SK-MEL-5 (cell line): ENCODE measurements at regions not wholly inside any gene's neighbourhood (a gene's known extent, or its start where the extent isn't known, plus 50 kb on each side); places are given as distances from the start of the nearest gene placed in this dataset.

ENCODE experiments used
- DNase-seq: peaks from one replicate; pipeline ENCODE4 v3.0.0-alpha.2; 2016; ENCODE audit warnings: low read depth, low spot score
- in situ Hi-C: cut with HindIII; loops from 2 replicates; pipeline ENCODE4 v1.10.0; 2016; ENCODE audit warnings: low sequenced_read_pairs, high pct_unique_total_duplicates, low pct_unique_long_range_greater_than_20kb

DNA sequence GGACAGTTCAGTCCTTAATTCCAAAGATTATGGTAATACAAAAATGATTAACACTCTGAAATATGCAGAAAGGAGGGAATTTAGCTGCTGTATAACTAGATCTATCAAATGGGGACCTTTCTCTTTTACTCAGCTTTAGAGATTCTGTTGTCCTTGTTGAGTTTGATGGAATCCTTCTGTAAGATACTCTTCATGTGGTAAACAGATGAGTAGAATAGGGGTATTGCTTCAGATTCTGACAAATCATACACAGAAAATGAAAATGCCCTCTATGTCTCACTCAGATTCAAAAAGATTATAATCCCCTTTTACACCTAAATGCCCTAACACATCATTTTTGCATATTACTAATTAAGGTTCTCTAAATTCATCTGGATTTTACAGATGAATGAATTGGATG is 50.7 kb downstream of the ARHGAP35 start:
- no peak for DNase-seq
- in situ Hi-C loops = no loop called here

DNA sequence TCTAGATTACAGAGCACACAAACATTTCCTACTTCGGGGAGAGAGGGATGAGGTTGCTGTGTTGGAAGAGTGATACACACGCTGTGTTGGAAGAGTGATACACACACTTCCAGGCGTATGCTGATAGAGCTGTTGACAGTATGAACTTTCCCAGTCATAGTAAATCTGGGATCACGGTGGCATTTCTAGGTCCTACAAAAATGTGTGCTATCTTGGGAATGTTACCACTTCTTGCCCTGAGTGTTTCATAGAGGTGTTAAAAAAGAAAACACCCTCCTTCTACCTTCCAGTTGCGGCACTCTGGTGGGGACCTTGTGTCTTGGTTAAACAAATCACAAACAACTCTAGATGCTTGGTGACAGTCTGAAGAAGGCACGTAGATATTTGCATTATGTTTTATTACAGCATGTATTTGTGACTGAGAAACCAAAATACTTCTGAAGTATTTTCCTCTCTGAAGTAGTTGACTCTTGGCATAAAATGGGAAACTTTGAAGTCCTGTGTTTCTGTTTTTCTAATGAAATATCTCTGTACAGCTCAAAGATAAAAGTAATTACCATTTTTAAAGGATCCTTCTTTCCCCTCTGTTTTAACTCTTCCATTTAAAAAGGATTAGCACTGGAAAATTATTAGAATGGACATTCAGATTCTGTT is 52.5 kb downstream of the ARHGAP35 start:
- in situ Hi-C loops = no loop called here
- DNase-seq = no peak

DNA sequence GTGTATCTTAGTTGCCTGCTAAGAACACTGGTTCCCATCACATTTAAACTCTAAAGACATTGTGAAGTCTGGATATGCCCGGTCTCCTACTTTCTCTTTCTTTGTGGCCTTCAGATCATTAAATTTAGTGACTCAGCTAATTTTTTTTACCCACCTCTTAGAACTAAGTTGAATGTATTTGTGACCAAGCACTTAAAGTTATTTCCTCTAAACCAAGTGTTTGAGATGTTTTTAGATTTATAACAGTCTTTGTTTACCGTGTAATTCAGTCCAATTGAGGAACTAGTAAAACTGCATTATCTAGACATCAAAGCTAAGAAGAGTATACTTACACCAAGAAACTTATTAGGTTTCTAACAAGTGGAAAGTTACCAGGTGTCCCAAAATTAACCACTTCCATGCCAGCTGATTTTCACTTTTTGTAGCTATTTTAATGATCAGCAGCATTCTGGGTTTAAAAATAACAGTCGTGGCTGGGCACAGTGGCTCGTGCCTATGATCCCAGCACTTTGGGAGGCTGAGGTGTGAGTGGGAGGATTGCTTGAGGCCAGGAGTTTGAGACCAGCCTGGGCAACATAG is 53.1 kb downstream of the ARHGAP35 start:
- no peak for DNase-seq
- in situ Hi-C loops = no loop called here

DNA sequence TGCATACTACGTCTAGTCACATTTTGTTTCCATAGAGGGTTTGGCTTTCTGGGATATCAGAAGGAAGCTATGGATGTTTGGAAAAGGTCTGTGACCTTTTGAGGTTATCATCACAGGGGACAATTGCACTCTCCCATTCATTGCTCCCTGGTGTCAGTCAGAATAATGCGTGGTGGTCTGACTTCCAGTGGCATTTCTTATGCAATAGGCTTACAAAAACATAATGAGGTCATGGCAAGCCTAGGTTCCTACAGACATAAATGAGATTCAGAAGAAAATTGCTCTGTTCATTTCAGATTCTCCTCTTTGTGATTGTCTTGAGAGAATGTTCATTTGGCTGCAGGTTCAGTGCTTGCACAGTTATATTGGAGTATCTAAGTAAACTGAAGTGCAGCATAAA is 54.6 kb downstream of the ARHGAP35 start:
- DNase-seq = no peak
- in situ Hi-C loops = no loop called here

DNA sequence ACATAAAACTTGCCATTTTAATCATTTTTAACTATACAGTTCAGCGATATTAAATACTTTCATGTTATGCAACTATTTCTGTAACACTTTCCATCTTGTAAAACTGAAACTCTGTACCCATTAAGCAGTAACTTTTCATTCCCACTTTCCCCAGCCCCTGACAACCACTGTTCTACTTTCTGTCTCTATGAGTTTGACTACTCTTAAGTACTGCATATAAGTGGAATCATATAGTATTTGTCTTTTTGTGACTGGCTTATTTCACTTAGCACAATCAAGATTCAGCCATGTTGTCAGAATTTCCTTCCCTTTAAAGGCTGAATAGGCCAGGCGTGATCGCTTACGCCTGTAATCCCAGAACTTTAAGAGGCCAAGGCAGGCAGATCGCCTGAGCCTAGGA is 56.2 kb downstream of the ARHGAP35 start:
- in situ Hi-C loops = no loop called here
- DNase-seq = no peak

DNA sequence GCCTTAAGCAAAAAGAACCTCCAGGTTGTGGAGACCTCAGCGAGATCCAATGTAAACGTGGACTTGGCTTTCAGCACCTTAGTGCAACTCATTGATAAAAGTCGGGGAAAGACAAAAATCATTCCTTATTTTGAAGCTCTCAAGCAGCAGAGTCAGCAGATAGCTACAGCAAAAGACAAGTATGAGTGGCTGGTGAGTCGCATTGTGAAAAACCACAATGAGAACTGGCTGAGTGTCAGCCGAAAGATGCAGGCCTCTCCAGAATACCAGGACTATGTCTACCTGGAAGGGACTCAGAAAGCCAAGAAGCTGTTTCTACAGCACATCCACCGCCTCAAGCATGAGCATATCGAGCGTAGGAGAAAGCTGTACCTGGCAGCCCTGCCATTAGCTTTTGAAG is 58.5 kb downstream of the ARHGAP35 start:
- in situ Hi-C loops = no loop called here
- no peak for DNase-seq

DNA sequence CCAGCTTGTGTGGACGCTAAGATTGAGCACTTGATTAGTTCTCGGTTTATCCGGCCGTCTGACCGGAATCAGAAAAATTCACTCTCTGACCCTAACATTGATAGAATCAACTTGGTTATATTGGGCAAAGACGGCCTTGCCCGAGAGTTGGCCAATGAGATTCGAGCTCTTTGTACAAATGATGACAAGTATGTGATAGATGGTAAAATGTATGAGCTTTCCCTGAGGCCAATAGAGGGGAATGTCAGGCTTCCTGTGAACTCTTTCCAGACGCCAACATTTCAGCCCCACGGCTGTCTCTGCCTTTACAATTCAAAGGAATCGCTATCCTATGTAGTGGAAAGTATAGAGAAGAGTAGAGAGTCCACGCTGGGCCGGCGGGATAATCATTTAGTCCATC is 59.6 kb downstream of the ARHGAP35 start:
- no peak for DNase-seq
- in situ Hi-C loops = no loop called here

DNA sequence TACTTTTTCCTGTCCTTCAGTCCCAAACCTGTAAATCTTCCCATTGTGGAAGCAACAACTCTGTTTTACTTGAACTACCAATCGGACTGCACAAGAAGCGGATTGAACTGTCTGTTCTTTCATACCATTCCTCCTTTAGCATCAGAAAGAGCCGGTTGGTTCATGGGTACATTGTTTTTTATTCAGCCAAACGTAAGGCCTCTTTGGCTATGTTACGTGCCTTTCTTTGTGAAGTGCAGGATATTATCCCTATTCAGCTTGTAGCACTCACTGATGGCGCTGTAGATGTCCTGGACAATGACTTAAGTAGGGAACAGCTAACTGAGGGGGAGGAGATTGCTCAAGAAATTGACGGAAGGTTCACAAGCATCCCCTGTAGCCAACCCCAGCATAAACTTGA is 60.3 kb downstream of the ARHGAP35 start:
- in situ Hi-C loops = no loop called here
- no peak for DNase-seq

DNA sequence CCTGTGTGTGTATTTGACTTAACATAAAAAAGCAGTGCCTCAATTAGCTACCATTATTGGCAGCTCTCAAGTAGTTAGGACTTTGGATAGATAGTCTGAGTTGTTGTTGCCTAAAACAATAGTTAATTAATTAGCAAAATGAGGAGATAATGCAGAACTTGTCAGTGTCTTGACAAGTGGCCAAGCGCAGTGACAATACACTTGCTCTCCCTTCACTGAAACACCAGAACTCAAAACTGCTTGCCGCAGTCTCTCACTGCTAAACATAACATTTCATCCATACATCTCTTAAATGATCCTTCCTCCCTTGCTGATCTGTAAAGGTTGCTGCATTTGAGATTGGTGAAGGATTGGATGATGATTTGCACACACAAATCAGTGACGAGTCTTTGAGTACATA is 61.7 kb downstream of the ARHGAP35 start:
- in situ Hi-C loops = no loop called here
- DNase-seq = no peak

DNA sequence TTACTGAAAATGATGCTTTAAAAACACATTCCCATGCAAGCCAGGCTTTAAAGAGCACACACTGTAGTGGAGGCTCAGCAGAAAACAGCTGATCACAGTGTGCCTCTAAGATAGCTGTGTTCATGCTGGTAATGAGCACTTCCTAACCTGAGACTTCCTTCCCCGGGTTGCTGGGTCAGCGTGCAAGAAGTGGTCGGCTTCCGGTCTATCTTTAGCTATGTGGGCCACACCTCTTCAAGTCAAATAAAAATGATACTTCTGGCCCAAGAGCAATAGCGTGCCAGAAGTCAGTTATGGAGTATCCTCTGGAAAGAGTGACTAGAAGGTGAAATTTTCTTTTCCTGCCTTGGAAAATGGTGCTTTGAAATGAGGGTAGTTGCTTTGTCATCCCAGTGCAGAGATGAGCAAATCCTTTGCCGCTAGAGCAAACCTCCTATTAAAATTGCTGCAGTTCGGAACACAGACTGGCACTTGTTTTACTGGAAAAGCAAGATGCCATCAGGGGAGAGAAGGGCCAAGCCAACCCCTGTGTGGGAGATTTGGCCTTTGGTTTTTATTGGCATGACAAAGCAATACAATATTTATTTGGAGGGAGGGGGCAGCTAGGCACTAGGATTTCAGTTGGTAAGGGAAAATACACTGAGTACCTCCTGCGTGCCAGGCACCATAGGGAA is 64.2 kb downstream of the ARHGAP35 start:
- in situ Hi-C loops = no loop called here
- DNase-seq = no peak

DNA sequence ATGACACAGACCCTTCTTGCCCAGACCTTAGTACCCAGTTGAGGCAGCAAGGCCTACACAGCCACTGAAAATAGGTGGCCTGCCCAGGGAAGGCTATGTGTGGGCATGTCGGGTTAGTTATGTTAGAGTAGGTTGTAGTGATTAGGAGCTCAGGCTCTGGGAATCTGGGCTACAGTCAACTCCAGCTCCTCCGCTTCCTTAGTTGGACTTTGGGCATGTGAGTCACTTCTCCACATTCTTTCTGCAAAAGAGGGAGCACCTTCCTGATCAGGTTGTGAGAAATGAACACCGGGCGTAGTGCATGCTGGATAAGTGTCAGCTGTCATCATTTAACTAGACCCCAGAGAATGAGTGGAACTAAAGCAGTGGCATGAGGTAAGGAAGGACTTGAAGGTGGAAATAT is 64.8 kb downstream of the ARHGAP35 start:
- in situ Hi-C loops = no loop called here
- DNase-seq = no peak

DNA sequence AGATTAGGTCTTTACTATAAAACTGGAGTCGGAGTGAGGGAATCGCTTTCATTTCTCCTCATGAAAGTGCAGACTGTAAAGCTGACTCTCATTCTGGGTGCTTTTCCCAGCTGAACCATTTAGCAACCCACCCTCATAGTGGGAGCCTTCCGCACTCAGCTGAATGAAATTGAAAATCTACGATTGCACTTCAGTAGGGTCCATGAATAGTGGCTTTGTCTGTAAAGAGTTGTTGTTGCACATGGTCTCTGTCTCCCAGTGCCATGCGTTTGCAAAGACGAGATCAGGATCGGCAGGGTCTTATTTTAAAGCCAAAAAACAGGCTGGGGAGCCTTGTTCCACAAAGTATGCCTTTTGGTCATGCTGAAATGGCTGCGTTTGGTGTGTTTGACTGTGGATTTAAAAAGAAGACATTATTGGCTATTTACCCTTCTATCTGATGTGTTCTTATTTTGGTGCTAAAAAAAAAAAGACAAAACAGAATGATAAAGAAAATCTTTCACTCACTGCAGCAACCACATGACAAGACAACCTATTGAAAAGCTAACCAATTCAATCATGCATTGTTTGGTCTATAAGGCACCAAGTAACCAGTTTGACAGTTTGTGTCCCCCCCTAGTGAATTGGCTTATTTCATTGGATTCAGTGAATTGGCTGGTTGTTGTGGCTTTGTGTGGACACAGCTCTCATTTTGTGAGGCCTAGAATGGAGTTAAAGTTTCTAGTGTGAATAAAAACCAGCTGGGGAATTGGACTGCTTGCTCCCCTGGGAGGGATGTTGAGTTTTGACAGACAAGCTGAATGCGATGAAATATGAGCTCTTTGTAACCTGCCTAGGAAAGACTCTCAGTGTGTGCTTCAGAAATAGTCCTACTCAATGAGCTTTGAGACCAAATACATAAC is 65.6 kb downstream of the ARHGAP35 start:
- peak; percentile 96 for DNase-seq
- in situ Hi-C loops = no loop called here

DNA sequence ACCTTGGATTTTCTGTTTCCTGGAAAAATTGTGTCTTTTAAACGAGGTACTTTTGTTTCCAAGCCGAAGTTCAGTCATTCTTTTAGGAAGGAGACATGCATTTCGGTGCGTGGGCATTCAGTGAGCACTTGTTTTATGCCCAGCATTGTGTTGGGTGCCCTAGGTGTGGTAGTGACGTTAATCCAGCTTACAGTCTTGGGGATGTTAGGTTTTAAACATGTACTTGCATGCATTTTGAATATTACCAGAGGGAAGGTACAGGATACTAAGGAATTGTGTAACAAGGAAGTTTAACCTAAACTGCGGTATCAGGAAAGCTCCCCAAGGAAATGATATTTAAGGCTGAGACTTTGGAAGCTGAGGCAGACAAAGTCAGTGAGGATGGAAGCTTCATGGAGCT is 66.3 kb downstream of the ARHGAP35 start:
- in situ Hi-C loops = no loop called here
- DNase-seq = no peak

DNA sequence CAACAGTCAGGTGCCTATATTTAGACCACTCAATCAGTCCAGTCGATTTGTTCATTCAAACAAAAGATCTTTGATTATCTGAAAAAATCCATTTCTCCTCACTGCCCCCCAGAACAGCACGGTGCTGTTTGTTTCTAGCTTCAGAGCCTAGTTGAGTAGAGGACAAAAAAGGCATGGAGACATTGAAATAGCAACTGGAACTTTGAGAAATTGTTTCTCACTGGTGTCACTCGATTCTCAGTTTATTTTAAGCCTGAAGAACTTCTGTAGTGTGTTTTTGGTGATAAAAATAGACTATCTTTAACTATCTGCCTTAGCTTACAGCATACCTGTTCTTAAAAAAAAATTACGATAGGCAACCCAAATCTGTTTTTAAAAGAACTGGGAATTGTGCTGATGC is 67.1 kb downstream of the ARHGAP35 start:
- DNase-seq = no peak
- in situ Hi-C loops = no loop called here

DNA sequence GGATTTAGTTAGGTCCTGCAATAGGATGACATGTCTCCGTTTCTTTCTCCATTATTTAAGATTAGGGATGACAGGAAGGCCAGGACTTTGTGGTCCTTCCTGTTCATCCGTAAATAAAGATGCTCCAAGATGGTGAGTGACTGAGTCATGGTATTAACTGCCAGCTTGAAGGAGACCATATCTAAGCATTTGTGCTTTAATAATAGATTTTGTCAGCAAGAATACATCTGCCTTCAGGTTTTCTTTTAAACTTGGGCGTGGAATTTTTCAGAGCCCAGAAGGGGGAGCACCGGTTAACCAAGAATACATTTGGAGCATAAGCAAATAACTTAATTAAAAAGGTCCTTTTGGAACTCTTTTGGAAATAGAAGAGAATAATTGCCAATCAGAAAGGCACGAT is 68.2 kb downstream of the ARHGAP35 start:
- no peak for DNase-seq
- in situ Hi-C loops = no loop called here

DNA sequence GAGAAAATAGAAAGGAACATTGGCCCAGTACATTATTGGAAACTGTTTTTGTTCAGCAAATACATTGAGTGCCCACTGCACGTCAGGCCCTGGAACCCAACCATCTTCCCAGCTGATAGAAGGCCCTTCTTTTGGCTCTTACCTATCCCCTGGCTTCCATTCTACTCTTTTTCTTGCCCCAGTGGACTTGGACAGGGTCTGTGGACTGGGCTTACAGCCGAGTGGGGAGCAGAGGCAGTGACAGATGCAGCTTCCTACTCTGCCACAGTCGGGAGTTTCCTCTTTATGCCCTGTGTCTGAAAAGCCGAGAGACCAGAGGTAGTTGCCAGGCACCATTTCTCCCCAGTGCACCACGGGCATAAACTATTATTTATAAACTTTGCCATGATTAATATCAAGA is 70.4 kb downstream of the ARHGAP35 start:
- DNase-seq = no peak
- in situ Hi-C loops = no loop called here

DNA sequence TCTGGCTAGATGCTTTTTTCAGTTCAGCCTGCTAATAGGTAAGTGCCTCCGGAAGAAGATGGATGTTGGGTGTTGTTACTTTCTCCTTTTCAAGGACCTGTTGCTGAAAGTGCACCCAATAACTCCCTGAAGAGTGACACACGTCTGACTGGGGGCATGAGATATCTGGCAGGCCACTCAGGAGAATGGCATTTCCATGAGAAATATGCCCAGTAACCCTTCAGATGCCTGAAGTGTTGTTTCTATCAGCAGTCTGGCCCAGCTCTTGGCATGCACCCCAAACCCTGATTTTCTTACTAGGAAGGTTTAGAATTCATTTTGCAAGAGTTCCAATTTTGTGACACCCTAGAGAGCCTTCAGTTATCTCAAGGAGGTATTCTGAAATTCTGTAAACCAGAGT is 71.5 kb downstream of the ARHGAP35 start:
- in situ Hi-C loops = no loop called here
- DNase-seq = no peak

DNA sequence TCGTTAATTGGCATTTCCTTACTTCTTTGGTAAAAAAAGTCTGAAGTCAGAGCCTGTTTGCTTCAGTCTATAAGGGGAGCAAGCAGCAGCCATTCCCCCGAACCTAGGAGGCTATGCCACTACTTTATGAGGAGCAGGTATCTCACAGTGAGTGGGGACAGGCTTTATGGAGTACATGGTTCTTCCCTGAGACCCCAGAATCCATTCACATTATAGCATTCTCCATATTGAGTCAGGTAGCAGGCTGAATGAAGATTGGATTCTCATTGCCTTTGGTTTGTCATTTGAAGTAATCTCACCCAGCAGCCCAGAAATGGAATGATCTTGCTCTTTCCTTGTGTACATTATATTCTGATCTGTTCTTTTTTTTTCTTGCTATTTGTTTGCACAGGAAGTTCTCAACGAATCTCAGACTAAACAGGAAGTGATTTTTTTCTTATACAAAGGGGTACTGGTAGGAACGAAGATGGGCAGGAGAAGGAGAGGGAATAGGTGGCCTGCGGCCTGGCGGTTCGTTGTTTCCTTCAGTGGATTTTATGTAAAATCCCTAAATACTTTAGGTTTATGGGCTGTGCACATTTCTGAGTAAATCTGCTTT is 74.4 kb downstream of the ARHGAP35 start:
- in situ Hi-C loops = no loop called here
- no peak for DNase-seq
